Eye (tissue), 1 donor: ENCODE measurements at regions not wholly inside any gene's neighbourhood (a gene's known extent, or its start where the extent isn't known, plus 50 kb on each side); places are given as distances from the start of the nearest gene placed in this dataset.
"Not testable (repeated sequence)": the region's sequence is repeated elsewhere in the genome, so short reads cannot be mapped to it uniquely, and the experiment has no call there.

Experiments
- DNase-seq: peaks from one replicate; pipeline ENCODE4 v3.0.0-alpha.2; 2015

- DNase-seq: no peak
Observed at GRCh38 chr7:80346704-80347103, 165.2 kb downstream of the GNAT3 start.

- DNase-seq: no peak
Observed at GRCh38 chr7:80335511-80336231, 176.2 kb downstream of the GNAT3 start.

- no peak for DNase-seq
Observed at GRCh38 chr7:80334908-80335307, 177.0 kb downstream of the GNAT3 start.

GRCh38 chr7:80334196-80334595 lies 177.7 kb downstream of the GNAT3 start:
- no peak for DNase-seq

- no peak for DNase-seq
Observed at GRCh38 chr7:80333040-80333439, 178.8 kb downstream of the GNAT3 start.

- DNase-seq: no peak
Observed at GRCh38 chr7:80330434-80330833, 181.4 kb downstream of the GNAT3 start.

- no peak for DNase-seq
Observed at GRCh38 chr7:80324032-80324431, 187.8 kb downstream of the GNAT3 start.

- DNase-seq: no peak
Observed at GRCh38 chr7:80319461-80319860, 184.8 kb downstream of the GNAI1 start.

GRCh38 chr7:80318081-80318480 lies 183.4 kb downstream of the GNAI1 start:
- DNase-seq: no peak

- DNase-seq: no peak
Observed at GRCh38 chr7:80316811-80317210, 182.2 kb downstream of the GNAI1 start.

GRCh38 chr7:80313716-80314115 lies 179.1 kb downstream of the GNAI1 start:
- no peak for DNase-seq

- no peak for DNase-seq
Observed at GRCh38 chr7:80313067-80313626, 178.5 kb downstream of the GNAI1 start.

- peak; percentile 52 for DNase-seq
Observed at GRCh38 chr7:80312139-80312661, 177.6 kb downstream of the GNAI1 start.

GRCh38 chr7:80311313-80311712 lies 176.7 kb downstream of the GNAI1 start:
- DNase-seq: no peak

GRCh38 chr7:80309971-80310549 lies 175.4 kb downstream of the GNAI1 start:
- no peak for DNase-seq

GRCh38 chr7:80309377-80309776 lies 174.7 kb downstream of the GNAI1 start:
- no peak for DNase-seq

- DNase-seq: peak; percentile 63
Observed at GRCh38 chr7:80307227-80307856, 172.7 kb downstream of the GNAI1 start.

GRCh38 chr7:80303315-80303714 lies 168.7 kb downstream of the GNAI1 start:
- no peak for DNase-seq

- no peak for DNase-seq
Observed at GRCh38 chr7:80302636-80303035, 168.0 kb downstream of the GNAI1 start.

- DNase-seq: no peak
Observed at GRCh38 chr7:80302078-80302477, 167.4 kb downstream of the GNAI1 start.

- no peak for DNase-seq
Observed at GRCh38 chr7:80298201-80298600, 163.6 kb downstream of the GNAI1 start.

GRCh38 chr7:80294346-80294745 lies 159.7 kb downstream of the GNAI1 start:
- DNase-seq: no peak

GRCh38 chr7:80292634-80293033 lies 158.0 kb downstream of the GNAI1 start:
- not testable (repeated sequence) for DNase-seq
